ENCODE measurements at regions not wholly inside any gene's neighbourhood (a gene's known extent, or its start where the extent isn't known, plus 50 kb on each side); places are given as distances from the start of the nearest gene placed in this dataset.
"Not testable (repeated sequence)": the region's sequence is repeated elsewhere in the genome, so short reads cannot be mapped to it uniquely, and the experiment has no call there.

GRCh38 chr2:56813490-56813889 is 629.7 kb downstream of the CCDC85A start:
- TF ChIP-seq CTCF (IDR thresholded peaks at IDR 0.05; ENCODE audit: low read depth, low read length), result no peak
- no peak overlapping the region for H3K4me3 ChIP-seq (ENCODE audit: low read depth, low read length)

- no peak for TF ChIP-seq CTCF (IDR thresholded peaks at IDR 0.05; ENCODE audit: low read depth, low read length)
These were observed 632.9 kb downstream of the CCDC85A start for GRCh38 chr2:56816666-56817065.

GRCh38 chr2:56831780-56832179 is 648.0 kb downstream of the CCDC85A start:
- TF ChIP-seq CTCF (IDR thresholded peaks at IDR 0.05; ENCODE audit: low read depth, low read length), result no peak
- no peak overlapping the region for H3K4me3 ChIP-seq (ENCODE audit: low read depth, low read length)

More at GRCh38 chr2:56816666-56817065, 632.9 kb downstream of the CCDC85A start:
- H3K4me3 ChIP-seq (ENCODE audit: low read depth, low read length), result no peak overlapping the region

- no peak for TF ChIP-seq CTCF (IDR thresholded peaks at IDR 0.05; ENCODE audit: low read depth, low read length)
These were observed 650.9 kb downstream of the CCDC85A start for GRCh38 chr2:56834686-56835085.

GRCh38 chr2:56840009-56840408 is 656.2 kb downstream of the CCDC85A start:
- H3K4me3 ChIP-seq (ENCODE audit: low read depth, low read length), result not testable (repeated sequence)

More at GRCh38 chr2:56834686-56835085, 650.9 kb downstream of the CCDC85A start:
- H3K4me3 ChIP-seq (ENCODE audit: low read depth, low read length), result no peak overlapping the region

GRCh38 chr2:56860991-56861390 is 677.2 kb downstream of the CCDC85A start:
- H3K4me3 ChIP-seq (ENCODE audit: low read depth, low read length), result no peak overlapping the region
- TF ChIP-seq CTCF (IDR thresholded peaks at IDR 0.05; ENCODE audit: low read depth, low read length), result no peak

- H3K4me3 ChIP-seq (ENCODE audit: low read depth, low read length), result no peak overlapping the region
- no peak for TF ChIP-seq CTCF (IDR thresholded peaks at IDR 0.05; ENCODE audit: low read depth, low read length)
These were observed 687.9 kb downstream of the CCDC85A start for GRCh38 chr2:56871644-56872043.

- H3K4me3 ChIP-seq (ENCODE audit: low read depth, low read length), result no peak overlapping the region
- no peak for TF ChIP-seq CTCF (IDR thresholded peaks at IDR 0.05; ENCODE audit: low read depth, low read length)
These were observed 690.9 kb downstream of the CCDC85A start for GRCh38 chr2:56874717-56875116.
